ENCODE measurements at regions not wholly inside any gene's neighbourhood (a gene's known extent, or its start where the extent isn't known, plus 50 kb on each side); places are given as distances from the start of the nearest gene placed in this dataset.

GRCh38 chr3:859135-859534 is 233.7 kb upstream of the CNTN6 start:
- no peak for ATAC-seq
- Histone ChIP-seq H3K27ac (no peak overlapping the region), H3K4me3 (no peak overlapping the region), H3K36me3 (ENCODE audit: insufficient read depth in 1 of 2, low read depth in 1 of 2) (no peaks in the 10 kb centered on the region), H3K4me1 (no peaks in the 10 kb centered on the region), H3K9me3 (no peaks in the 10 kb centered on the region), H3K27me3 (ENCODE audit: insufficient read depth in 3 of 3, low read length in 2 of 3) (peaks cover 0 to 4% (median 0%) of the 10 kb centered on the region in 3 donors)
- intact Hi-C loops (cut with DNase I) = no loop called here
- WGBS, 3 donors = 84 to 91% (median 85%) methylated on average over 9 of the region's 9 CpGs
- DNase-seq = no peak
- TF ChIP-seq, protein P1, sequence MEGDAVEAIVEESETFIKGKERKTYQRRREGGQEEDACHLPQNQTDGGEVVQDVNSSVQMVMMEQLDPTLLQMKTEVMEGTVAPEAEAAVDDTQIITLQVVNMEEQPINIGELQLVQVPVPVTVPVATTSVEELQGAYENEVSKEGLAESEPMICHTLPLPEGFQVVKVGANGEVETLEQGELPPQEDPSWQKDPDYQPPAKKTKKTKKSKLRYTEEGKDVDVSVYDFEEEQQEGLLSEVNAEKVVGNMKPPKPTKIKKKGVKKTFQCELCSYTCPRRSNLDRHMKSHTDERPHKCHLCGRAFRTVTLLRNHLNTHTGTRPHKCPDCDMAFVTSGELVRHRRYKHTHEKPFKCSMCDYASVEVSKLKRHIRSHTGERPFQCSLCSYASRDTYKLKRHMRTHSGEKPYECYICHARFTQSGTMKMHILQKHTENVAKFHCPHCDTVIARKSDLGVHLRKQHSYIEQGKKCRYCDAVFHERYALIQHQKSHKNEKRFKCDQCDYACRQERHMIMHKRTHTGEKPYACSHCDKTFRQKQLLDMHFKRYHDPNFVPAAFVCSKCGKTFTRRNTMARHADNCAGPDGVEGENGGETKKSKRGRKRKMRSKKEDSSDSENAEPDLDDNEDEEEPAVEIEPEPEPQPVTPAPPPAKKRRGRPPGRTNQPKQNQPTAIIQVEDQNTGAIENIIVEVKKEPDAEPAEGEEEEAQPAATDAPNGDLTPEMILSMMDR (IDR thresholded peaks at IDR 0.05) = no peak

DNA sequence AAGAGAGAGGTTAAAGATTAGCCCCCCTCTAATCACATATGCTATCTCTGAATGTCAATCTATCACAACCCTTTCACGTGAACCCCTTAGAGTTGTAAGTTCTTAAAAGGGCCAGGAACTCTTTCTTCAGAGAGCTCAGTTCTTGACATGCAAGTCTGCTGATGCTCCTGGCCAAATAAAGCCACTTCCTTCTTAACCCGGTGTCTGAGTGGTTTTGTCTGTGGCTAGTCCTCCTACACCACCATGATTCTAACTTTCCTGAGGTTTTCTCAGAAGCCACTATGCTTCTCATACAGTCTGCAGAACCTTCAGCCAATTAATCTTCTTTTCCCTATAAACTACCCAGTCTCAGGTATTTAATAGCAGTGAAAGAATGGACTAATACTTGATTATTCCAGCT is 231.1 kb upstream of the CNTN6 start:
- H3K27me3 ChIP-seq (ENCODE audit: insufficient read depth in 3 of 3, low read length in 2 of 3) = peaks cover 0 to 4% (median 0%) of the 10 kb centered on the region in 3 donors
- H3K27ac ChIP-seq = no peak overlapping the region
- TF ChIP-seq, protein P1 (IDR thresholded peaks at IDR 0.05) = no peak
- H3K36me3 ChIP-seq (ENCODE audit: insufficient read depth in 1 of 2, low read depth in 1 of 2) = no peaks in the 10 kb centered on the region
- no peaks in the 10 kb centered on the region for H3K4me1 ChIP-seq
- no peak overlapping the region for H3K4me3 ChIP-seq
- ATAC-seq = no peak
- DNase-seq = no peak
- 75 to 98% (median 89%) methylated on average over 2 of the region's 2 CpGs for WGBS, 3 donors
- no peaks in the 10 kb centered on the region for H3K9me3 ChIP-seq
- intact Hi-C loops (cut with DNase I) = no loop called here

- Histone ChIP-seq H3K9me3 (no peaks in the 10 kb centered on the region), H3K36me3 (ENCODE audit: insufficient read depth in 1 of 2, low read depth in 1 of 2) (no peaks in the 10 kb centered on the region), H3K4me1 (no peaks in the 10 kb centered on the region), H3K27ac (no peak overlapping the region), H3K27me3 (ENCODE audit: insufficient read depth in 3 of 3, low read length in 2 of 3) (no peaks in the 10 kb centered on the region), H3K4me3 (no peak overlapping the region)
- WGBS, 3 donors = 62 to 66% (median 64%) methylated on average over 1 of the region's 1 CpG
- TF ChIP-seq, protein P1 (IDR thresholded peaks at IDR 0.05) = no peak
- ATAC-seq (no peak), DNase-seq (no peak)
- intact Hi-C loops (cut with DNase I) = no loop called here
Measured at GRCh38 chr3:869269-869668, 223.6 kb upstream of the CNTN6 start.

- intact Hi-C loops (cut with DNase I) = no loop called here
- Histone ChIP-seq H3K4me3 (no peak overlapping the region), H3K27me3 (ENCODE audit: insufficient read depth in 3 of 3, low read length in 2 of 3) (no peaks in the 10 kb centered on the region), H3K4me1 (no peaks in the 10 kb centered on the region), H3K27ac (no peak overlapping the region), H3K9me3 (no peaks in the 10 kb centered on the region), H3K36me3 (ENCODE audit: insufficient read depth in 1 of 2, low read depth in 1 of 2) (no peaks in the 10 kb centered on the region)
- 53 to 59% (median 56%) methylated on average over 2 of the region's 2 CpGs for WGBS, 3 donors
- no peak for DNase-seq
- ATAC-seq = no peak
- TF ChIP-seq, protein P1 (IDR thresholded peaks at IDR 0.05) = no peak
Measured at GRCh38 chr3:869734-870133, 223.1 kb upstream of the CNTN6 start.

GRCh38 chr3:871651-872050 is 221.2 kb upstream of the CNTN6 start:
- TF ChIP-seq, protein P1 (IDR thresholded peaks at IDR 0.05) = no peak
- H3K27ac ChIP-seq = no peak overlapping the region
- no peaks in the 10 kb centered on the region for H3K27me3 ChIP-seq (ENCODE audit: insufficient read depth in 3 of 3, low read length in 2 of 3)
- intact Hi-C loops (cut with DNase I) = no loop called here
- 79 to 85% (median 82%) methylated on average over 1 of the region's 1 CpG for WGBS, 3 donors
- no peaks in the 10 kb centered on the region for H3K4me1 ChIP-seq
- no peak for ATAC-seq
- DNase-seq = no peak
- H3K36me3 ChIP-seq (ENCODE audit: insufficient read depth in 1 of 2, low read depth in 1 of 2) = no peaks in the 10 kb centered on the region
- H3K4me3 ChIP-seq = no peak overlapping the region
- no peaks in the 10 kb centered on the region for H3K9me3 ChIP-seq

All from psoas muscle (tissue), 7 donors.